ENCODE measurements at regions not wholly inside any gene's neighbourhood (a gene's known extent, or its start where the extent isn't known, plus 50 kb on each side); places are given as distances from the start of the nearest gene placed in this dataset.

- TF ChIP-seq CTCF (conservative IDR thresholded peaks at IDR 0.05; ENCODE audit: low read depth in 2 of 2) = no peak
- no peak for TF ChIP-seq POLR2AphosphoS5 (IDR thresholded peaks at IDR 0.05; ENCODE audit: low read depth)
- TF ChIP-seq EZH2 (IDR thresholded peaks at IDR 0.05; ENCODE audit: low read depth, unreplicated experiment) = no peak
- no peak for TF ChIP-seq REST (IDR thresholded peaks at IDR 0.05; ENCODE audit: unreplicated experiment)
- TF ChIP-seq EZH2phosphoT487 (IDR thresholded peaks at IDR 0.05; ENCODE audit: unreplicated experiment) = no peak
- no peak for TF ChIP-seq CREB1 (CRISPR knock-in tag; IDR thresholded peaks at IDR 0.05; ENCODE audit: low read depth)
- TF ChIP-seq JUNB (IDR thresholded peaks at IDR 0.05; ENCODE audit: unreplicated experiment) = no peak
- TF ChIP-seq ZNF331 (CRISPR knock-in tag; IDR thresholded peaks at IDR 0.05; ENCODE audit: low read depth) = no peak
- TF ChIP-seq STAT1 (IDR thresholded peaks at IDR 0.05; ENCODE audit: unreplicated experiment) = no peak
These were observed 220.1 kb upstream of the SOX9 start for GRCh38 chr17:71900621-71901229.

All from GM23338 (cell line).